ENCODE measurements at regions not wholly inside any gene's neighbourhood (a gene's known extent, or its start where the extent isn't known, plus 50 kb on each side); places are given as distances from the start of the nearest gene placed in this dataset.
"Not testable (repeated sequence)": the region's sequence is repeated elsewhere in the genome, so short reads cannot be mapped to it uniquely, and the experiment has no call there.

GRCh38 chrX:38943120-38943519 is 141.9 kb downstream of the MID1IP1 start:
- DNase-seq: no peak

GRCh38 chrX:38948046-38948445 is 146.8 kb downstream of the MID1IP1 start:
- DNase-seq: no peak

GRCh38 chrX:38954520-38954919 is 153.3 kb downstream of the MID1IP1 start:
- DNase-seq: no peak

- DNase-seq: no peak
These were observed 158.5 kb downstream of the MID1IP1 start for GRCh38 chrX:38959736-38960135.

- no peak for DNase-seq
These were observed 158.9 kb downstream of the MID1IP1 start for GRCh38 chrX:38960137-38960536.

- no peak for DNase-seq
These were observed 160.7 kb downstream of the MID1IP1 start for GRCh38 chrX:38961936-38962335.

GRCh38 chrX:38963244-38963643 is 162.0 kb downstream of the MID1IP1 start:
- DNase-seq: not testable (repeated sequence)

GRCh38 chrX:38965888-38966287 is 164.6 kb downstream of the MID1IP1 start:
- DNase-seq: no peak

- DNase-seq: no peak
These were observed 167.3 kb downstream of the MID1IP1 start for GRCh38 chrX:38968344-38969216.

- no peak for DNase-seq
These were observed 168.8 kb downstream of the MID1IP1 start for GRCh38 chrX:38970074-38970473.

- peak; percentile 31 to 41 for DNase-seq
These were observed 169.6 kb downstream of the MID1IP1 start for GRCh38 chrX:38970845-38971244.

- no peak for DNase-seq
These were observed 172.1 kb downstream of the MID1IP1 start for GRCh38 chrX:38973322-38973721.

GRCh38 chrX:38974542-38974941 is 173.3 kb downstream of the MID1IP1 start:
- DNase-seq: no peak

GRCh38 chrX:38975368-38975942 is 174.2 kb downstream of the MID1IP1 start:
- no peak for DNase-seq

GRCh38 chrX:38982370-38982769 is 181.1 kb downstream of the MID1IP1 start:
- DNase-seq: no peak

- no peak for DNase-seq
These were observed 181.6 kb downstream of the MID1IP1 start for GRCh38 chrX:38982843-38983242.

- DNase-seq: peak; percentile 17 to 19
These were observed 184.1 kb downstream of the MID1IP1 start for GRCh38 chrX:38985375-38985774.

- DNase-seq: no peak
These were observed 184.7 kb downstream of the MID1IP1 start for GRCh38 chrX:38985945-38986344.

- DNase-seq: no peak
These were observed 185.3 kb downstream of the MID1IP1 start for GRCh38 chrX:38986586-38986985.

- DNase-seq: no peak
These were observed 186.0 kb downstream of the MID1IP1 start for GRCh38 chrX:38987198-38987651.

- DNase-seq: no peak
These were observed 187.0 kb downstream of the MID1IP1 start for GRCh38 chrX:38988301-38988700.

- DNase-seq: no peak
These were observed 187.8 kb downstream of the MID1IP1 start for GRCh38 chrX:38989076-38989475.

- DNase-seq: no peak
These were observed 190.6 kb downstream of the MID1IP1 start for GRCh38 chrX:38991656-38992440.

Measured in activated T-cell treated with anti-CD3 and anti-CD28 coated beads, Interleukin-2, amount 50 U/mL, for 48 hours (primary cell).